Ureter (tissue), 1 donor: ENCODE measurements at regions not wholly inside any gene's neighbourhood (a gene's known extent, or its start where the extent isn't known, plus 50 kb on each side); places are given as distances from the start of the nearest gene placed in this dataset.
"Not testable (repeated sequence)": the region's sequence is repeated elsewhere in the genome, so short reads cannot be mapped to it uniquely, and the experiment has no call there.

Experiments
- DNase-seq: peaks from one replicate; pipeline ENCODE4 v3.0.0-alpha.2; 2020; ENCODE audit warnings: low spot score
- donor health status: DM: yes; HTN: yes; CAD: no.

DNA sequence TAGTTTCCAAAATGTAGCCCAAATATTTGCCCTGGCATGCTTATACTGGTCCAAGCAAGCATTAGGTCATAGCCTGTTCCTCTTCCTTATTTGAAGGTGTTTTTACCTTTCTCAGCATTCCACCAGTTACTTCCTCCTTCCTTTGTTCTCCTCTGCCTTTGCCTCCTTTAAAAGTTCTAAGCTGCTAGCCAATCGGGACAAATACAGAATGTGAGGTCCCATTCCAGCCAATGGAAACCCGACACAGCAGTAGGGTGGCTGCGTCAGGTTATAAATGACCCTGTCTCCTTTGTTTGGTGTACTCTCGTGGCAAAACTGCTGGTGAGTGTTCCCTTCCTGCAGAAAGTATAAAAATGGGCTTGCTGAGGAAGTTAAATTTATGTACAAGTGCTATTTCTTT, 452.0 kb upstream of the ADARB2 start:
- DNase-seq: not testable (repeated sequence)

DNA sequence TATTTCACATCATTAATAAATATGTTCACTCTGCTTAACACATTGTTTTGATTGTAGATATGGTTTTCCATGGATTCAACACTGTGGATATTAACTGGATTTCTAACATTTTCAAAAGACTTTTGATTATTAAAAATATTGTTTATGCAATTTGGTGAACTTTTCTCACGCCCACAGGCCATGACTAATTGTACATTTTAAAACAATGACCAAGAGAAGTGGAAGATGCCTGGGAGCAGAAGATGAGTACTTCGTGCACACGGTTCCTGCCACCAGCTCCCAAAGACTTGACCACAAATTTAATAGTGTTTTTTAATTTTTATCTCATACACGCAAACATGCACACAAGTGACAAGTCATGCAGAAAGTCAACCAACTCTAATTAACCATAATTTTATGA, 451.0 kb upstream of the ADARB2 start:
- DNase-seq: no peak

DNA sequence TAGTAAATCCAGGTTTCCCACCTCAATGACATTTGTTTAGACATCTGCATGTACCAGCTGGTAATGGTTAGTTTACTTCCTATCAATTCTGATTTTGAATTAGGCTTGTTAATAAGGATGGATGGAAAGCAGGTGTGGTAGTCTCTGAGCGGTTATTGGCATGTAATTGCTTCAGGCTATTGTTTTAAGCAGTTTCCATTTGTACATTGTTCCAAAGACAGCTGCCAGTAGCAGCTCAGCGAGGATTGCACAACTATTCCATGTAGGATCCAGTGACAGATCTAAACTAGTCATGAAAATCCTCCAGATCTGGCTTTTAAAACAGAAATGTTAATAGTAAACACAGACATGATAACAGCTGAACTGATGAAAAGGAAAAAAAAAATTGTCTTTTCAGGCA, 436.0 kb upstream of the ADARB2 start:
- DNase-seq: no peak

DNA sequence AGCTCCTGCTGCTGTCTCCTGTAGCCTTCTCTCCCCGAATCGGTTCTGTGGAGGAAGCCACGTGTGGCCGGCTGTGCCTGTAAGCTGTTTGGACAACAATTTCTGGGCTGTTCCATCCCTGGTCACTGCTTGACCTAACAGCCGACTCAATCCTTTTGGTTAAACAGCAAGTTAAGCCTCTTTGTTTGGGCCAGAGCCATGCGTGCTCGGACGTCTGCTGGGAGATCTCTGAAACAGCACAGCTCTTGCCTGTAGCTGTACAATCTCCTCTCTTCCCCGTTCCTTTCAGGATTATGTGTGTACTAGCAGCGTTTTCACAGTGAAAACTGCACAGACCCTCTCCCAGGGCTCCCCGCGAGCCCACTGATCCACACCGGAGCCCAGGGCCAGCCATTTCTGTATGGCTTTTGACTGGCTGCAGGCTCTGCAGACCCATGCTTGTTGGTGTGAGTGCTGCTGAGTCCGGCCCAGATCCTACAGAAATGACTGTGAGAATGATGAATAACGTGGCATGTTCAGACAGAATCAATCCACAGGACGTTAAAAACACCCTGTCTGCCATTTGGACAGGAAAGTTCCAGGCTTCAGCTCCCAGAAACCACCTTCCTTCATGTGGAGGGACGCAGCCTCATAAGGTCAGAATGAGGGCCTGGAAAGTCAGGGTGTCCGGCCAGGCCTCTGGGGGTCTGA, 428.6 kb upstream of the ADARB2 start:
- DNase-seq: no peak

DNA sequence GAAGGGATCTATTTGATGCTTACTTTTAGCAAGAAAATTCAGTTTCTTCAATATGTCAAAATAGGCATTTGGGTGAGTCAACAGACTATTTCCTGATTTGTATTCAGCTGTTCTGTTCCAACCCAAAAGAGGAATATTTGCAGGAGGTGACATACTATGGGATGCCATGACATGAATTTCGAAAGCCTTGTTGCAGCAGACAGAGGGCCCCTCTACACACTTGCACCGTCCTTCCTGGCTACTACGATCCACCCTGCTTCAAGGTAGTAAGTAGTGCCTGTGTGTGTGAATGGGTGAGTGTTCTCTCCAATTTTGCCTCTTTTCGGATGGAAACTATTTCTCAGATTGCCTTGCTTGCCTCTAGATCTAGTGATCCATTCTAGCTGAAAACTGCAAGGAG, 413.0 kb upstream of the ADARB2 start:
- DNase-seq: no peak

DNA sequence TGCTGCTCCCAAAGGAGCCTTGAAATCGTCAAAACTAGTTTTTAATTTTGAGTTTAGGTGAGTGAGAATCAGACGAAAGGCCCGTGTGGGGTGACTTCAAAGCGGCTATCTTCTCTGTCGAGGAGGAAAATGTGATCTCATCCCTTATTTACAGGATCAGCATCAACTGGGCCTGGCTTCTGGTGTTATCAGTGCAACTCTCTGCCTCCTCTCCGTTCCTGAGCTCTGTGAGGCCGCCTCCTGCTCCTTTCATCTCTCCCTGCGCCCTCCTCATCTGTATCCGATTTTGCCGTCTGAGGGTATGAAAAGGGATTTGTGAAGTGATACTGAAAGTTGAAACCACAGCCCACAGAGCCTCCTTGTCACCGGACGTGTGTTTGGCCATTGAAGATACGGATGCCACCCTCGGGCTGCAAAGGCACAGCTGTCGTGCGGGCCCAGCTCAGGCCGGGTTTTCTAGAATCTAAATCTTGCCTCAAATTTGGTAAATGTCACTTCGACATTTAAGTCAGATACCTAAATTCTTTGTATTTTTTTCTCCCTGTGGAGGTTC, 408.7 kb upstream of the ADARB2 start:
- DNase-seq: no peak

DNA sequence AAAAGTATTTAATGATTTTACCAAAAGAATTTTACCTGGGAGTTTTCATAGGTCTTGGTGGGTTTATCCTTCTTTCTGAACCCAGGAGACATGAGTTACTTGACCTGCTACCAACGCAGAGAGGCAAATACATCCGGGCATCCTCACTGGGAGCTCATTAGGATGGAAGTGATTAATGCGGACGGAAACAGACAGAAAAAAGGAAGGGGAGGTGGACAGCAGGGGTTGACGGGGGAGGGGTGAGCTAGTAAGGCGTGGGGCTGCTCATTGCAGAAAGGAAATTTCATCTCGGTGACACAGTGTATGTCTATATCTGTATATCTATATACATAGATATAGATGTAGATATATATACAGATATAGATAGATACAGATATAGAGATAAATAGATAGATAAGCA, 408.2 kb upstream of the ADARB2 start:
- no peak for DNase-seq

DNA sequence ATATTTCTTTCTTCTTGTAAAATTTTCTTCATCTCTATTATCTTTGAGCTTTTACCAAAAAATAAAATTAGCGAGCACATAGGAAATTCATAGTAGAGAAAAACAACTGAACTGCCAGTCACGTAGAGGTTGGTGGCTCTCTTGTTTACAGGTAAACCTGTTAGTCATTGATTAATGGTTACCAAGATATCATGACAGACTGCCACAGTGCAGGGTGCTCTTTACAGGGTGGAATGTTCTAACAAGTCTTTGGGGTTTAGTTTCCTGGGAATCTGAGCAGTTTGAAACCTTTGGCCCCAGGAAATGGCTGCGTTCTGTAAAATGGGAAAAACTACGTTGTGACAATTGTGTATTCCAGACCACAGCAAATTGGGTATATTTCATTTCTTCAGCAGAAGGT, 407.3 kb upstream of the ADARB2 start:
- no peak for DNase-seq

DNA sequence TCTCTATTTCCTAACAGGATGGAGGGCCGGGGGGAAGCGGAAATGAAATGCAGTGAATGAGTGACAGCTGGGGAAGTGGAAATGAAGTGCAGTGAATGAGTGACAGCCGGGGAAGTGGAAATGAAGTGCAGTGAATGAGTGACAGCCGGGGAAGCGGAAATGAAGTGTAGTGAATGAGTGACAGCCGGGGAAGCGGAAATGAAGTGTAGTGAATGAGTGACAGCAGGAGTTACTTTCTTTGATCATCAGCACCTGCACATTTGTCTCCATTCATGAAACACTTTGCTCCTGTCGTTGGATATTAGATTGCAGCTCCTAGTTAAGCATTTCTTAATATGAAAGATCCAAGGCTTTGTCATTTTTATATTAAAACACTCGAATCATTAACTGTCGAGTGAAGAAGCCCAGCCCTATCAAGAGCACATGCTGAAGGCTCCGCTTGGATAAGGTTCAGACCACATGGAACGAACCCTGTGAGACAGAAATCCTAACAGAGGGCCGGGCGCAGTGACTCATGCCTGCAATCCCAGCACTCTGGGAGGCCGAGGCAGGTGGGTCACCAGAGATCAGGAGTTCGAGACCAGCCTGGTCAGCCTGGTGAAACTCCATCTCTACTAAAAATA, 406.0 kb upstream of the ADARB2 start:
- no peak for DNase-seq

DNA sequence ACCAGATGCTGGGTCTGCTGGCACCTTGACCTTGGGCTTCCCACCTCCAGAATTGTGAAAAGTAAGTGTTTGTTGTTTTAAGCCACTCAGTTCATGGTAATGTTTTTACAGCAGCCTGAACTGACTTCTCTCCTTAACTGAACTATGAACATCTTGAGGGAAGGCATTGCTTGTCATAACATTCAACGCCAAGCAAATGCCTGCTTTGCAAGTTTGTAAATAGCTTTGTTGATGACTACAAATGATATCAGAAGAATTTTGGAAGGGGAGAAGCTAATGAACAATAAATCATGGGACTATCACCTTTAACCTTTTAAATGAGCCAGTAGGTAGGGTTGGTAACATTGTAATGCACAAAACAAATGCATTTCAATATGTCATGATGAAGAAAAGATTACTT, 402.4 kb upstream of the ADARB2 start:
- no peak for DNase-seq

DNA sequence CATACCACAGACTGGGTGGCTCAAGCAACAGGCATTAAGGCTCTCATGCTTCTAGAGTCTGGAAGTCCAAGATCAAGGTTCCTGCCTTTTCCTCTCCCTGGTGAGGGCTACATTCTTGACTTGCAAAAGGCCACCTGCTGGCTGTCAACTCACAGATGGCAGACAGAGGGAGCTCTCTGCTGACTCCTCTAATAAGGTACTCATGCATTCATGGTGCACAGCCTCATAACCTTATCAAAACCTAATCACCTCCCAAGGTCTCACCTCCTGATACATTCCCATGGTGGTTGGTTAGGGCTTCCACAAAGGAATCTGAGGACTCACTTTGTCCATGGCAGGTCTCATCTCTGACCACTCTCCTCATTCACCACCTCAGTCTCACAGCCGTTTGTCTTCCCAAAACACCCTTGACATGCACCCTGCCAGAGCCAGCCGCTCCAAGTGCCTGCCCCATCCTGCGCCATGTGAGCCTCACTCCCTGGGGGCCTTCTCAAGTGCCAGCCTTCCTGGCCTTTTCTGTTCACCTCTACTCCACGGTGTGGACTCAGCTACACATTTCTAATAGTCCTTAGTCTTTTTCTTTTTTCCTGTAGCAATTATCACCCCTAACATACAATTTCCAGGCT, 400.3 kb upstream of the ADARB2 start:
- DNase-seq: no peak

DNA sequence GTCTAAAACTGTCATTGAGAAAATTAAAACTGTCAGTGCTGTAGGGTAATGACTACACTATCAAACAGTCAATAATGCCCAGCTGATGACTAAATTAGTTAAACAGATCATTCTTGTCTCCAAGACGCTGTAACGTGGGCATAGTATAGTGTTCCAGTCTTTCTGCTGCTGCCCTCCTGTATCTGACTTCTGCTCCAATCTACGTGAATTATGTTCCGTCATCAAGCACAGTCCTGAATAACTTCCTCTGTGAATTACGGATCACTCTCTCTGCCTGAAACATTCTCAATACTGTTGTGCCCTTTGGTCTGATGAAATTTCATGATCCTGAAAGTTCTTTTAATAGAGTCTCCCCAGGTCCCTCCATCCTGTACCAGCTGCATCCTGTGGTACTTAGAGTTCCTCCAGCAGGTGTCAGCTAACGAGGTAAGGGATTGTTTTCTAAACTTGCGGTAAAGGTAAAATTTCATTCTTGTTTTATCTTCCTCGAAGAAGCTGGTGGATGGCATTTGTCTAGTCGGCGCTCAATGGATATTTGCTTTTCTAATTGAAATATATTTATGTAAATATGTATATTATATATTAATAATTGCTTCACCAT, 393.5 kb upstream of the ADARB2 start:
- no peak for DNase-seq

DNA sequence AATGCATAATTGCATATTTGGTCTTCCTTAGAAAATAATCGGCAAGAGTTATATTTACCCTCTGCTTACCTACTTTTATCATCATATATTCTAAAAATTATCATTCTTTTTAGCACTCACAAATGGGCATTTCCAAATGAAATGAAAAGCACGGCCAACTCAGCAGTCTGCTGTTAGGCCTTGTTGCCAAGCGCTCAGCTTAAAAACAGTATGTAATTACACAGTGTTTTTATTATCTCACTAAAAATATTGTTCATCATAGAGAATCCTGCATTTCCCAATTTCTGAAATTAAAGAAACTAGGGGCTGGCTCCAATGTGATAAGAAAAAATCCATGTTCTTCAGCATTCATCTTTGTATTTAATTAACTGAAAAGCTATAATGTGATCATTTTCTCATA, 391.7 kb upstream of the ADARB2 start:
- DNase-seq: no peak

DNA sequence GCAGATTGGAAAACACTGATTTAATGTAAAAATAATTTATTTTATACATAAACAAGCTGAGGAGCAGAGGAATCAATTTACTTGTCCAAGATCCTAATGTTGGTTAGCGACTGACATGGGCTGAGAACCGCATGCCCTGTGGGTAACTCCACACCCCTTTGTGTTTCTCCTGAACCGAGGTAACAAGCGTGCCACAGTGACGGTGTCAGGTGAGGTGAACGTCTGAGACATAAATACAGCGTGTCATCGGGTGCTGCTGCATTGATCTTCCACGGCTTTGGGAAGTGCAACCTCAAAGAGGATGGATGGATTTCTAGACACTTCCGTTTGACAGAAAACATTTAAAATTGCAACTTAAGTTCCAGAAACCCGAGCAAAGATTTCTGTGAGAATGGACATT, 386.8 kb upstream of the ADARB2 start:
- no peak for DNase-seq

DNA sequence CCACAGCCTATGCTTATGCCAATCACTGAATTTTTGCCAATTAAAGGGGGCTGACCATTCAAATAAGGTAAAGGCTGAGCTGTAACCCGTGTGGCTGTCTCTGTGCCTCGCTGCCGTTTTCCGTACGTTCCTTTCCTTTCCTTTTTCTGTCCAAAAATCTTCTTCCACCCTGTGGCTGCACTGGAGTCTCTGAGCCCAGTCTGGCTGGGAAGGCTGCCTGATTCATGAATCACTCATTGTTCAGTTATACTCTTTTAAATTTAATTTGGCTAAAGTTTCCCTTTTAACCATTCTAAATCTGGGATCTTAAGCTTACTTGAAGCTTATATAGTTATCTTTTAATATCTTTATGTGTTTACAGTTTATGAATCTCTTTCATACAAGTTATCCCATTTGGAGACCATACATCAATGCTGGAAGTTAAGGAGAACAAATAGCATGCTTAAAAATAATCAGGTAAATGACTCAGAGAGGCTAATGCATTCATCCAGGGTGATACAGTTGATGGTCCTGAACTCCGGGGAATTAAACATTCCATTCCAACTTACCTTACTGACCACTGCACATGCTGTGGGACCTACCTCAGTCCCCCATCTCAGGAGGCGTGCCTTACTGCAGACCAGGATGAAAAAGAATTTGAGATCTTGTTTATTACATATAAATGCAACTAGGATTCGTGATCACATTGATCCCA, 385.3 kb upstream of the ADARB2 start:
- no peak for DNase-seq

DNA sequence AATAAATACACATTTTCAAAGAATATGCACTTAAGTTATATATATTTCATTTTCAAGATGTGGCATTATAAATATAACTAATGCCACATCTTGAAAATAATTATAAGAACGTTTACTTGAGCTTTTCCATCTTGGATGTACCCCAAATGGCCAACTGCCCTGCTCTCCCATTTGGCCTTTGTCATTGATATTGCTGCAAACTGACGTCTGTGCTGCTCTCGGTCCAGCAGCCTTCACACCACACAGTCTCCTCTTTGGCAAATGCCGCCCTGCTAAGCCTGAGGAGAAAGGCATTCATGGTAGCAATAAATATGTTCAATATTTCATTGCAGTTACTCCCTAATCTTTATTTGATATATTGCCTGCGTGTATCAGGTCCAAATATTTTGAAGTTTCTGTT, 384.6 kb upstream of the ADARB2 start:
- no peak for DNase-seq

DNA sequence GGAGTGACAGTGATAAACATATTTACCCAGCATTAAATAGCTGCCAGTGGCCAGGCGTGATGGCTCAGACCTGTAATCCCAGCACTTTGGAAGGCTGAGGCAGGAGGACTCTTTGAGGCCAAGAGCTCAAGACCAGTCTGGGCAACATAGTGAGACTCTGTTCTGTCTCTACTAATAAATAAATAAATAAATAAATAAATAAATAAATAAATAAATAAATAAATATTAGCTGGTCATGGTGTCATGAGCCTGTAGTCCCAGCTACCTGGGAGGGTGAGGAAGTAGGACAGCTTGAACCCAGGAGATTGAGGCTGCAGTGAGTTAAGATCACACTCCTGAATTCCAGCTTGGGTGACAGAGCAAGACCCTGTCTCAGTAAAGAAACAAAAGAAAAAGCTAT, 384.0 kb upstream of the ADARB2 start:
- no peak for DNase-seq

DNA sequence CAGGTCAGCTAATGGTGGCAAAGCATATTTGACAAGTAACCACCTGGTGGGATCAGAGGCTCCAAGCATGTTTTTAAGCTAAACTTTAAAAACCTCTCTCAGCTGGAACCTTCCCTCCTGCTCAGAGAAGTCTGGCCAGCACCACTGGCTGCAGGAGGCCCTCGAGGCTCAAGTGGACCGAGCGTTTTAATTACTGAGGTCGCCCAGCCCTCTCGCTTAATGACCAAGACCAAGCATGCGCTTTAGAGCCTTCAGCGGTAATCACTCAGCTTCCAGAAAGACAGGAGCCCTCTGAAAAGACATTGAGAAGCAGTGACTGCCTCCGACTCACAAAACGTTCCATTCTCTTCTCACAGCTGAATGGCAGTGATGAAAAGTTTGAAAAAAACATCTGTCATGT, 383.4 kb upstream of the ADARB2 start:
- no peak for DNase-seq

DNA sequence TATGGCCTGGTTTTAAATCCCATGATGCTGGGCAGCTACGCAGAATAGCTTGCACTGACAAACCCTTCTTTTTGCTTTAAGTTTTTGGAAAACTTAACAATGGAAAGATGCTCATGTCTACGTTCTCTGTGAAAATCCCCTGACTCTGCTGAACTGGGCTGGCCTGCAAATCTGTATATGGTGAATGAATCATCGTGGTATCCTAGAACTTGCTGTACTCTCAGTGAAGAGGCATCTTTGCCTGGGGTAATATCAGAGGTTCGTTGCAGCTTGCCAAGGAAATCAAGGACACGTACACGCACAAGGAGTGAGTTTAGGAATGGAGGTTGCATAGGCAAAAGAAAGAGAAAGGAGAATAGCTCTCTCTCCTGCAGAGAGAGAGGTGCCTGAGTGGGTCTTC, 382.0 kb upstream of the ADARB2 start:
- no peak for DNase-seq

DNA sequence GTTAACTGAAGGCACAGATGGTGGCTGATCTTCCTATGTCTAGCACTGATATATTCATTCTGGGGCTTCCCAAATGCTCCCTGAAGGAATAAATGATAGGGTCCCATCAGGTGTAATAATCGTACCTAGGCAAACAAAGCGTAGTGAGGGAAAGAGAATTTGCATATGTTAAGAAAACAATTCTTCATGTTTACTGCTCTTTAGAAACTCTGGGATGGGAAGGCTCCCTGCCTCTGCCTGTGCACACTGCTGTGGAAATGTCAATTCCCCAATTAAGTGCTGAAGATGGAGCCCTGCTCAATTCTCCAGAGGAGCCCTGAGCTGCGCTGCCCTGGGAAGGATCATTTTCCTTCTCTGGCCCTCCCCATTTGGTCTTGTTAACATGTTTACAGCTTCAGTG, 380.9 kb upstream of the ADARB2 start:
- DNase-seq: no peak

DNA sequence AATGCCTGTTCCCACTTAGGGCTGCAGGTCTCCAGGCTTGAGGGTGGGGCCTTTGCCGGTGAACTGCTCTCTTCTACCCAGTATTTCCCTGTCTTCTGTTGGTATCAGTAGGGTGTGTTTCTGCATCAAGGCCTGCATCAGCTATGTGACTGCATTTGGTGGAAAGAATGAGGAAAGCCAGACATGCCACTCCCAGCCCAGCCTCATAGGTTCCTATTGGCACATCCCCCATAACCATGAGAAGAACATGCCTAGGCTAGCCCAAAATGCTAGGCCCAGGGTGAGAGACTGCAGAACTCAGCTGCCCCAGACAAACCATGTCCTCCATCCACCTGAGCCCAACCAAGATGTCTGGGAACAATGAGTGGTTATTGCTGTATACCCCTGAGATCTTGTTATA, 380.3 kb upstream of the ADARB2 start:
- no peak for DNase-seq

DNA sequence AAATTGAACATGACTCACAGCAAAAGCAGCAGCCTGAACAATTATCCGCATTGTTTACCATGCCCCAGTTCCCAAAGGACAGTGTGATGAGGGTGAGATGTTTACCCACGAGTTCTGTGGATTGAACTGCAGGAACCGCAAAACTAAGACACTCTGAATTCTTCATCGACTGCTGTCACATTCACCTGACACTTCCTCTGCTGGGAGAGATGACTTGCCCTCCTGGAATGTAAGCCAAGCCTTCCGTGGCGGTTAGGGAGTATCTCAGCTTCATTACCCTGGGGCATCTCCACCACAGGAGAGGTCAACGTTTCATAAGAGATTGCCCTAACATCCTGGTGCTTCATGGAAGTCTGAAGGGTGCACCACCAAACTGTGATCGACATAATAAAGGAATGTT, 374.6 kb upstream of the ADARB2 start:
- DNase-seq: no peak
